ENCODE measurements at regions not wholly inside any gene's neighbourhood (a gene's known extent, or its start where the extent isn't known, plus 50 kb on each side); places are given as distances from the start of the nearest gene placed in this dataset.

- no peak for FAIRE-seq
- TF ChIP-seq POLR2AphosphoS5 (IDR thresholded peaks at IDR 0.05; ENCODE audit: low read depth, low read length), result no peak
- no peak for TF ChIP-seq POLR2A (IDR thresholded peaks at IDR 0.05; ENCODE audit: low read depth, low read length)
- no peak for TF ChIP-seq TAF1 (IDR thresholded peaks at IDR 0.05; ENCODE audit: borderline replicate concordance, low read depth, low read length)
- DNase-seq (ENCODE audit: insufficient read length), result no peak
These were observed 311.1 kb downstream of the ADGRG6 start for GRCh38 chr6:142612956-142613355.

GRCh38 chr6:142613981-142614380, 312.2 kb downstream of the ADGRG6 start:
- DNase-seq (ENCODE audit: insufficient read length) (no peak), FAIRE-seq (no peak)
- TF ChIP-seq POLR2A (IDR thresholded peaks at IDR 0.05; ENCODE audit: low read depth, low read length) (no peak), TAF1 (IDR thresholded peaks at IDR 0.05; ENCODE audit: borderline replicate concordance, low read depth, low read length) (no peak), POLR2AphosphoS5 (IDR thresholded peaks at IDR 0.05; ENCODE audit: low read depth, low read length) (no peak)

DNA sequence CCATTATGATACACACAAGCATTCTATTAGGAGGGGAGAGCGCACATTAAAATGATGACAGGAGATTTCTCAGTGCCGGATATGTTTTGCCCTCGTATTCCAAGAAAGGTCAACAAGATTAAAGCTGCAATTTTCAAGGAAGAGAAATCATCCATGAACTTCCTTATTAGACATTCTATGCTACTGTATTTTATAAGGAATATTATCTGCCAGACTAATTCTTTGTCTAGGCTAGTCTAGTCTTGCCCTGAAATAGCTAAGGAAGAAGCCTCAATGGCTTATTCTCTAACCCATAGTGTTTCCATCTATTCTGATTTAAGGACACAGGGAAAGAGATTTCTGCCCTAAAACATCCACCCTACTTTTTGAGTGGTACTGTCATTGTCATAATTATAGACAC, 315.4 kb downstream of the ADGRG6 start:
- no peak for FAIRE-seq
- no peak for TF ChIP-seq POLR2AphosphoS5 (IDR thresholded peaks at IDR 0.05; ENCODE audit: low read depth, low read length)
- no peak for TF ChIP-seq TAF1 (IDR thresholded peaks at IDR 0.05; ENCODE audit: borderline replicate concordance, low read depth, low read length)
- TF ChIP-seq POLR2A (IDR thresholded peaks at IDR 0.05; ENCODE audit: low read depth, low read length), result no peak
- DNase-seq (ENCODE audit: insufficient read length), result no peak

GRCh38 chr6:142621822-142622221, 320.0 kb downstream of the ADGRG6 start:
- TF ChIP-seq POLR2AphosphoS5 (IDR thresholded peaks at IDR 0.05; ENCODE audit: low read depth, low read length) (no peak), TAF1 (IDR thresholded peaks at IDR 0.05; ENCODE audit: borderline replicate concordance, low read depth, low read length) (no peak), POLR2A (IDR thresholded peaks at IDR 0.05; ENCODE audit: low read depth, low read length) (no peak)

DNA sequence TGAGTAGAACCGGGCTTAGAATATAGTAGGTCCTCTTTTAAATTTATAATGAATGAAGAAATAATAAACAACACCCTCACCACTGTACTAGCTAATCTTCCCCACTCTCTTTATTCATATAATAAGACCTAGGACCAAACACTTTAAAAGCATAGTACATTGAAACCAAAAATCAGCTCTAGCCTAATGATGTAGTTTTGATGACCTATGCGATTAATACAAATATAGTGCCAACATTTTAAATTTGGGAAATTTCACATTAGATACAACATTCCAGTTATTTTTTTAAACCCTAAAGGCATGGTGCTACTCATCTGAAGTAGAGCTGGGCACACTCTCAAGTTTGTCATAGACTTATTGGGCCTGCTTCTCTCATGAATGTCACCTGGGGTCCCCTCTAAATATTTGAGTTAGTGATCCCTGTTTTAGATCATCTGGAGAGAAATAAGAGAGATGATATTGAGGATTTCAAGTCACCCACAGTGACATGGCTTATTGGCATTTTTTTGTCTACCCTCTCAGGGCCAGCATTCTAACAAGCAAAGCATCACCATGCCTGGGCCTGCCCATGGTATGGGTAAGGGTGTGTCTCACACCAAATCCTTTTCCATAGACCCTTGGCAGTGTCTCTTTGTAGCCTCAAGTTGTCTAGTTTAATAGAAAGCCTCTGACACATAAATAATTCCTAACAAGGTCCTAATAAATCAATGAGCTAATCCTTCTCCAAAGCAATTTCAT, 319.8 kb downstream of the HIVEP2 start:
- FAIRE-seq (no peak), DNase-seq (ENCODE audit: insufficient read length) (no peak)
- TF ChIP-seq POLR2AphosphoS5 (IDR thresholded peaks at IDR 0.05; ENCODE audit: low read depth, low read length) (no peak), POLR2A (IDR thresholded peaks at IDR 0.05; ENCODE audit: low read depth, low read length) (no peak), TAF1 (IDR thresholded peaks at IDR 0.05; ENCODE audit: borderline replicate concordance, low read depth, low read length) (no peak)

More at GRCh38 chr6:142621822-142622221, 320.0 kb downstream of the ADGRG6 start:
- no peak for FAIRE-seq
- DNase-seq (ENCODE audit: insufficient read length), result no peak

- DNase-seq (ENCODE audit: insufficient read length) (no peak), FAIRE-seq (no peak)
- TF ChIP-seq TAF1 (IDR thresholded peaks at IDR 0.05; ENCODE audit: borderline replicate concordance, low read depth, low read length), result no peak
- no peak for TF ChIP-seq POLR2A (IDR thresholded peaks at IDR 0.05; ENCODE audit: low read depth, low read length)
- no peak for TF ChIP-seq POLR2AphosphoS5 (IDR thresholded peaks at IDR 0.05; ENCODE audit: low read depth, low read length)
These were observed 317.5 kb downstream of the HIVEP2 start for GRCh38 chr6:142627474-142627873.

GRCh38 chr6:142631517-142632385, 313.2 kb downstream of the HIVEP2 start:
- no peak for DNase-seq (ENCODE audit: insufficient read length)
- FAIRE-seq, result no peak
- TF ChIP-seq POLR2AphosphoS5 (IDR thresholded peaks at IDR 0.05; ENCODE audit: low read depth, low read length), result no peak

- FAIRE-seq (no peak), DNase-seq (ENCODE audit: insufficient read length) (no peak)
- TF ChIP-seq POLR2AphosphoS5 (IDR thresholded peaks at IDR 0.05; ENCODE audit: low read depth, low read length) (no peak), TAF1 (IDR thresholded peaks at IDR 0.05; ENCODE audit: borderline replicate concordance, low read depth, low read length) (no peak), POLR2A (IDR thresholded peaks at IDR 0.05; ENCODE audit: low read depth, low read length) (no peak)
These were observed 311.7 kb downstream of the HIVEP2 start for GRCh38 chr6:142633317-142633716.

DNA sequence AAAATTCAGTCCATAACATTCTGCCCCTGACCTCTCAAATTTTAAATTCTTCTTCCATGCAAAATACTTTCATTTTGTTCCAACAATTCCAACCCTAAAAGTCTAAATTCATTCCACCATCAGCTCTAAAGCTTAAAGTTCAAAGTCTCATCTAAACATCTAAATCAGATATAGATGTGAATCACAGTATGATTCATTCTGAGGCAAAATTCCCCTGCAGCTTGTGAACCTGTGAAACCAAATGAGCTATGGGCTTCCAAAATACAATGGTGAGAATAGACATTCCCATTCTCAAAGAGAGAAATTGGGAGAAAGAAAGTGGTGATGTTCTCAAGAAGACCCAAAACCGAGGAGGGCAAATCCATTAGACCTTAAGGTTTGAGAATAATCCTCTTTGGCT, 309.8 kb downstream of the HIVEP2 start:
- no peak for FAIRE-seq
- TF ChIP-seq POLR2AphosphoS5 (IDR thresholded peaks at IDR 0.05; ENCODE audit: low read depth, low read length) (no peak), POLR2A (IDR thresholded peaks at IDR 0.05; ENCODE audit: low read depth, low read length) (no peak), TAF1 (IDR thresholded peaks at IDR 0.05; ENCODE audit: borderline replicate concordance, low read depth, low read length) (no peak)
- no peak for DNase-seq (ENCODE audit: insufficient read length)

GRCh38 chr6:142637624-142638351, 307.2 kb downstream of the HIVEP2 start:
- DNase-seq (ENCODE audit: insufficient read length) (no peak), FAIRE-seq (no peak)
- TF ChIP-seq POLR2AphosphoS5 (IDR thresholded peaks at IDR 0.05; ENCODE audit: low read depth, low read length), result no peak
- TF ChIP-seq TAF1 (IDR thresholded peaks at IDR 0.05; ENCODE audit: borderline replicate concordance, low read depth, low read length), result no peak
- no peak for TF ChIP-seq POLR2A (IDR thresholded peaks at IDR 0.05; ENCODE audit: low read depth, low read length)

DNA sequence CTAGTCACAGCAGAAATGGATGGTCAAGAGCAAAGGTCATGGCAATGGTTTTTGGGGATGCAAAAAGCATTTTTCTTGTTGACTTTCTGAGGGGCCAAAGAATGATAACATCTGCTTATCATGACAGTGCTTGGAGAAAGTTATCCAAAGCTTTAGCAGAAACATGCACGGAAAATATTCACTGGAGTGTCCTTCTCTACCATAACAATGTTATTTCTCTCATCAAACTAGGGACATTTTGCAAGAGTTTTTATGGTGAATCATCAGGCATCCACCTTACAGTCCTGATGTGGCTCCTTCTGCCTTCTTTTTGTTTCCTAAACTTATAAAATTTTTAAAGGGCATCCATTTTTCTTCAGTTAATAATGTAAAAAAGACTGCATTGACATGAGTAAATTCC, 302.3 kb downstream of the HIVEP2 start:
- no peak for DNase-seq (ENCODE audit: insufficient read length)
- TF ChIP-seq TAF1 (IDR thresholded peaks at IDR 0.05; ENCODE audit: borderline replicate concordance, low read depth, low read length) (no peak), POLR2AphosphoS5 (IDR thresholded peaks at IDR 0.05; ENCODE audit: low read depth, low read length) (no peak), POLR2A (IDR thresholded peaks at IDR 0.05; ENCODE audit: low read depth, low read length) (no peak)
- FAIRE-seq, result no peak
